GM10248 (cell line): ENCODE measurements at regions not wholly inside any gene's neighbourhood (a gene's known extent, or its start where the extent isn't known, plus 50 kb on each side); places are given as distances from the start of the nearest gene placed in this dataset.

Experiments used
- CTCF ChIA-PET: fragments of 300-600 bp; sonication (Branson Sonifier 250); formaldehyde crosslinking; extraction: SDS; loops from one replicate; lab custom pipeline; 2021; ENCODE audit warnings: antibody characterized with exemption; lab: Yijun Ruan, JAX
- POLR2A ChIA-PET: fragments of 350-650 bp; sonication (Branson Sonifier 250); formaldehyde crosslinking; extraction: SDS; loops from one replicate; lab custom pipeline; 2020; ENCODE audit warnings: antibody characterized with exemption; lab: Yijun Ruan, JAX
- DNase-seq: peaks from one replicate; pipeline ENCODE4 v3.0.0; 2012; ENCODE audit errors: extremely low spot score
- TF ChIP-seq, protein P1 (sequence below): IDR thresholded peaks from 2 replicates; pipeline ENCODE4 v1.5.1; 2012; ENCODE audit warnings: mild to moderate bottlenecking, low read depth; ENCODE audit errors: extremely low read depth, missing control alignments, control extremely low read depth

DNA sequence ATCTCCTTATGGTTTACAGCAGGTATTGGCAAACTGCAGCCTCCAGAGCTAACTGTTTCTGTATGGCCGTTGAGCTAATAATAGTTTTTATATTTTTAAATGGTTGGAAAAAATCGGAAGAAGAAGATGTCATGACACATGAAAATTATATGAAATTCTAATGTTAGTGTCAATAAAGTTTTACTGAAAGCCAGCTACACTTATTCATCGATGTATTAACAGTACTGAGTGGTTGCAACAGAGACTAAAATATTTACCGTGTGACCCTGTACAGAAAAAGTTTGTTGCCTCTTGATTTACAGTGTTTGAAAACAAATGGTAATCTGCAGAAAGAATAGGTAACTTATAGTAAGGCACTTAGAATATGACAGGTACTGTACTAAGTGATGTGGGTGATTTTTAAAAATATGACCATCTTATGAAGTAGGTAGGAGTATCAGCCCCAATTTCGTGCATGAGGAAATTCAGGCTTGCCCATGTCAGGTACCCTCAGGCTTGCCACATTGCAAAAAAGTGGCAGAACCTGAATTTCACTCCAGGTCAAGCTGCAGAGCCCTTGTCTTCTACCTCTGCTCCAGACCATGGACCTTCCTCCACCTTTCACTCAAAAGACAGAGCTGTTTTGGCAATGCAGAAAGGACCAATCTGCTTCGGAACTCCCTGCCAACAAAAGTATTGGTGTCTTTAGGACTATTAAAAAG lies 311.9 kb upstream of the RUNX1 start:
- TF ChIP-seq, protein P1, sequence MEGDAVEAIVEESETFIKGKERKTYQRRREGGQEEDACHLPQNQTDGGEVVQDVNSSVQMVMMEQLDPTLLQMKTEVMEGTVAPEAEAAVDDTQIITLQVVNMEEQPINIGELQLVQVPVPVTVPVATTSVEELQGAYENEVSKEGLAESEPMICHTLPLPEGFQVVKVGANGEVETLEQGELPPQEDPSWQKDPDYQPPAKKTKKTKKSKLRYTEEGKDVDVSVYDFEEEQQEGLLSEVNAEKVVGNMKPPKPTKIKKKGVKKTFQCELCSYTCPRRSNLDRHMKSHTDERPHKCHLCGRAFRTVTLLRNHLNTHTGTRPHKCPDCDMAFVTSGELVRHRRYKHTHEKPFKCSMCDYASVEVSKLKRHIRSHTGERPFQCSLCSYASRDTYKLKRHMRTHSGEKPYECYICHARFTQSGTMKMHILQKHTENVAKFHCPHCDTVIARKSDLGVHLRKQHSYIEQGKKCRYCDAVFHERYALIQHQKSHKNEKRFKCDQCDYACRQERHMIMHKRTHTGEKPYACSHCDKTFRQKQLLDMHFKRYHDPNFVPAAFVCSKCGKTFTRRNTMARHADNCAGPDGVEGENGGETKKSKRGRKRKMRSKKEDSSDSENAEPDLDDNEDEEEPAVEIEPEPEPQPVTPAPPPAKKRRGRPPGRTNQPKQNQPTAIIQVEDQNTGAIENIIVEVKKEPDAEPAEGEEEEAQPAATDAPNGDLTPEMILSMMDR, result no peak
- POLR2A ChIA-PET, result no interaction called here
- CTCF ChIA-PET, result interaction anchor here (1.5 kb wide), 1 partner anchor 10 kb away, joined by 5 read pairs; no protein-coding TSS in a partner anchor
- DNase-seq, result no peak

DNA sequence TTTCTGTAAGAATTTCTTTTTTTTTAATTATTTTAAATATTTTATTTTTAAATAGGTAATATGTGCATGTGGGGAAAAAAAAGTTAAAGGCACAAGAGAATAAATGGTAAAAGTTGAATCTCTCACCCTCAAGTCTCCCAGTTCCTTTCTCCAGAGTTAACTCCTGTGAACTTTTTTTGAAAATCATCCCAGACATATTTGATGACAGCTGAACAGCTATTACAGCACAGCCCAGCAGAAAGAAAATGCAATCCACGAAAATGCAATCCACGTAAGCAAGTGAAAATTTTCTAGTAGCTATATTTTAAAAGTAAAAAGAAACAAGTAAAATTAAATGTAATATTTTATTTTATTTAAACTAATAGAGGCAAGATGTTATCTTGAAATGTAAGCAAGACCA lies 310.0 kb upstream of the RUNX1 start:
- ChIA-PET POLR2A (no interaction called here), CTCF (no interaction called here)
- no peak for DNase-seq
- TF ChIP-seq, protein P1, result no peak

DNA sequence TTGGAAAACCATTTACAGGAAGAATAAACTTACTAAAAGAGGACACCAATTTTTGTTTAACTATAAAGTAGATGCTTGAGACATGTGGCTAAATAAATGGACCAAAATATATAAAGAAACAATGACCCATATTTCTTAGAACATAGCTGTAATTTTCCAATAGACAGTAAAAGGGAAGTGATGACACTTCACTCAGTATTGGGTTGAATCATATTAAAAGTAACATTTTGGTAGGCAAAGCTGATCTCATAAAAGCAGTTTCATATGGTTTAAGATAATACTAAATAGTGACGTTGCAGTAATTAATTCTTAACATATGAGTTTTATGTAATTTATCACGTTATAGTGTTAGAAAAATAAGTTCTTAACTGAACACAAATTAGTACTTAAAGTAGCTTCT lies 308.9 kb upstream of the RUNX1 start:
- TF ChIP-seq, protein P1, result no peak
- POLR2A ChIA-PET, result interaction anchor here (0.6 kb wide), 1 partner anchor 305 kb away, joined by 4 read pairs; no protein-coding TSS in a partner anchor
- CTCF ChIA-PET, result interaction anchor here (0.8 to 1.3 kb wide), 4 partner anchors 9 to 468 kb away, joined by 3 to 4 read pairs (median 4); no protein-coding TSS in a partner anchor
- DNase-seq, result no peak

DNA sequence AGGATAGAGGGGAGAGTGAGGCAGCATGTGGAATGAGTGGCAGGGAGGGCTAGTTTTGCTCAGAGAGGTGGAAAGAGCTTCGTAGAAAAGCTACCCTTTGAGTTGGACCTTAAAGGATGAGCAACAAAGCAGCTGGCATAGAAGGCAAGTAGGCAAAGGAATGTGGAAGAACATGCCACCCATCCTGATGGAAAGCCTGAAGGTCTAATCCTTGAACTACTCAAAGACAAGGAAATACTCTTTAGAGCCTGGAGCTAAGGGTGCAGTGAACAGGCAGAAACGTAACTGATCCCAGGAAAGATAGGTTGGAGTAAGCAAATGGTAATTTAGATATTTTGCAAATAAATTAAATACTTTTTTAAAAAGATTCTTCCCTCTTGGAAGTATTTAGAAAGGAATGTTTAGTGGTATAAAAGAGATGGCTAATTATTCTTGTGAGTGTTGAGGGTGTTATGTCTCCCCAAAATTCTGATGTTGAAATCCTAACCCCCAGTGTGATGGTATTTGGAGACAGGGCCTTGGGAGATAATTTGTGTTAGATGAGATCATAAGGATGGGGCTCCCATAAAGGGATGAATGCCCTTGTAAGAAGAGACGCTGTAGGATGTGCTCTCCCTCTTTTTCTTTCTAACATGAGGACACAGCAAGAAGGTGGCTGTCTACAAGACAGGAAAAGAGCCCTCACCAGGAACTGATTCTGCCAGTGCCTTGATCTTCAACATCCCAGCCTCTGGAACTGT lies 308.1 kb upstream of the RUNX1 start:
- CTCF ChIA-PET, result interaction anchor here (1.1 to 2.2 kb wide), 5 partner anchors 10 to 467 kb away, joined by 3 to 8 read pairs (median 4); no protein-coding TSS in a partner anchor
- POLR2A ChIA-PET, result interaction anchor here (0.6 kb wide), 1 partner anchor 304 kb away, joined by 4 read pairs; no protein-coding TSS in a partner anchor
- TF ChIP-seq, protein P1, result no peak
- DNase-seq, result no peak

DNA sequence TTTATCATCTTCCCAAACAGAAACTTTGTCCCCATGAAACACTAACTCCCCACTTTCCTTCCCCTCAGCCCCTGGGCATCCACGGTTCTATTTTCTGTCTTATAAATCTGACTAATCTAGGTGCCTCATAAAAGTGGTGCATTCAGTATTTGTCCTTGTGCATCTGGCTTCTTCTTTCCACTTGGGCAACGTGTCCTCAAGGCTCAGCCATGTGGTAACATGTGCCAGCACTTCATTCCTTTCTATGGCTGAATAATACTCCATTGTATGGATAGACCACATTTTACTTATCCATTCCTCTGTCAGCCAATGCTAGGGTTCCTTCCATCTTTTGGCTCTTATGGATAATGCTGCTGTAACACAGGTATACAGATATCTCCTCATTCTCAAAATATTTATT lies 305.0 kb upstream of the RUNX1 start:
- ChIA-PET POLR2A (no interaction called here), CTCF (interaction anchor here (1.4 kb wide), 1 partner anchor 608 kb away, joined by 3 read pairs; no protein-coding TSS in a partner anchor)
- TF ChIP-seq, protein P1, result no peak
- no peak for DNase-seq

DNA sequence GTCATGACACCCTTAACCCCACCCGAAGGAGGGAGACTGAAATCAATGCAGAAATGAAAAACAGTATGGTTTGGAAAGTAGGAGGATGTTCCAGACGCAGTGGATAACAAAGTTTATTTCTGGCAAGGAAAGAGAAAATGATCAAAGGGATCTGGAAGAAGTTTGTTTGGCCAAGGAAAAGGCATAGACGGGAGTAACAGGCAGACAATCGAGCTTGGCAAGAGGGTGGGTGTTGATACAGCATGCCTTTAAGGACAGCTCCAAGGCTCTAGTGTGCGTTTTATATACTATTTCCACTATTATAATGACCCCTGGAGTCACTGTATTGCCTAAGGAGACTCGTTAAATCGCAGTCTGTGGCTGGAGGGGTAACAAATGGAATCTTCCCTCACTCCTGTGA lies 303.7 kb upstream of the RUNX1 start:
- ChIA-PET POLR2A (no interaction called here), CTCF (no interaction called here)
- TF ChIP-seq, protein P1, result no peak
- no peak for DNase-seq
